Right atrium auricular region (tissue), 2 donors: ENCODE measurements at regions not wholly inside any gene's neighbourhood (a gene's known extent, or its start where the extent isn't known, plus 50 kb on each side); places are given as distances from the start of the nearest gene placed in this dataset.

Source experiments
- DNase-seq: peaks from one replicate; pipeline ENCODE4 v3.0.0-alpha.2; 2019; ENCODE audit warnings: low spot score
- H3K27ac ChIP-seq, 2 donors: fragments of 200-600 bp; sonication (generic); 1 replicate in 1 of 2; 2 replicates in 1 of 2; pipeline ENCODE4 v1.5.1; 2016 to 2019
- H3K27me3 ChIP-seq, 2 donors: fragments of 200-600 bp; sonication (generic); one replicate each; pipeline versions ENCODE4 v1.5.1 to v1.6.0; 2017 to 2019
- H3K36me3 ChIP-seq: fragments of 200-600 bp; sonication (generic); one replicate; pipeline ENCODE4 v1.5.1; 2016
- H3K4me1 ChIP-seq, 2 donors: fragments of 200-600 bp; sonication (generic); one replicate each; pipeline versions ENCODE4 v1.5.1 to v1.6.0; 2017 to 2019
- H3K4me3 ChIP-seq, 2 donors: fragments of 200-600 bp; sonication (generic); 1 replicate in 1 of 2; 2 replicates in 1 of 2; pipeline ENCODE4 v1.5.1; 2017 to 2019; ENCODE audit warnings: mild to moderate bottlenecking in 1 of 2, moderate library complexity in 1 of 2
- H3K9me3 ChIP-seq, 2 donors: fragments of 200-600 bp; sonication (generic); one replicate each; pipeline ENCODE4 v1.5.1; 2019
- TF ChIP-seq, protein P1 (sequence below), 2 donors: fragments of 200-600 bp; sonication (generic); IDR thresholded peaks; one replicate each; pipeline ENCODE4 v1.5.1; 2019; ENCODE audit warnings: antibody characterized with exemption in 2 of 2

DNA sequence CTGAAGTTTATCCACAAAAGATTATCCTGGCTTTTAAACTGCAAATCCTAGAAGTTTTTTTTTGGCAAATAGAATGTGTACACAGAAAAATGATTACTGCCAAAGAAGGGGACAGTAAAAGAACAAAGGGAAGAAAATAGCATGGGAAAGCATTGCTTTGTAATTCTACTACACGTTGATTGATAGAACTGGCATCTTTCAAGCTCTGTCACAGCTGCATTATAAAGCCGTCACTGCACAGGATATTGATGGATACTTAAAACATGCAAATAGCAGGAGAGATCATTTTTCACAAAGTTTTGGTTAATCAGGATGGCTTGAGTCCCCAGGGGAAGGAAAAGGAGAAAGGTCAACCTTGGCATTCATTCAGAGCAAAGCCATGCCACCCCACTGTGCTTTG, 183.7 kb upstream of the RRP15 start:
- H3K4me3 ChIP-seq, result no peak overlapping the region
- TF ChIP-seq, protein P1, sequence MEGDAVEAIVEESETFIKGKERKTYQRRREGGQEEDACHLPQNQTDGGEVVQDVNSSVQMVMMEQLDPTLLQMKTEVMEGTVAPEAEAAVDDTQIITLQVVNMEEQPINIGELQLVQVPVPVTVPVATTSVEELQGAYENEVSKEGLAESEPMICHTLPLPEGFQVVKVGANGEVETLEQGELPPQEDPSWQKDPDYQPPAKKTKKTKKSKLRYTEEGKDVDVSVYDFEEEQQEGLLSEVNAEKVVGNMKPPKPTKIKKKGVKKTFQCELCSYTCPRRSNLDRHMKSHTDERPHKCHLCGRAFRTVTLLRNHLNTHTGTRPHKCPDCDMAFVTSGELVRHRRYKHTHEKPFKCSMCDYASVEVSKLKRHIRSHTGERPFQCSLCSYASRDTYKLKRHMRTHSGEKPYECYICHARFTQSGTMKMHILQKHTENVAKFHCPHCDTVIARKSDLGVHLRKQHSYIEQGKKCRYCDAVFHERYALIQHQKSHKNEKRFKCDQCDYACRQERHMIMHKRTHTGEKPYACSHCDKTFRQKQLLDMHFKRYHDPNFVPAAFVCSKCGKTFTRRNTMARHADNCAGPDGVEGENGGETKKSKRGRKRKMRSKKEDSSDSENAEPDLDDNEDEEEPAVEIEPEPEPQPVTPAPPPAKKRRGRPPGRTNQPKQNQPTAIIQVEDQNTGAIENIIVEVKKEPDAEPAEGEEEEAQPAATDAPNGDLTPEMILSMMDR (IDR thresholded peaks at IDR 0.05), result no peak
- no peak overlapping the region for H3K27ac ChIP-seq
- H3K9me3 ChIP-seq, result peaks cover 0 to 21% of the 10 kb centered on the region in 2 donors
- no peaks in the 10 kb centered on the region for H3K4me1 ChIP-seq
- H3K27me3 ChIP-seq, result no peaks in the 10 kb centered on the region
- no peaks in the 10 kb centered on the region for H3K36me3 ChIP-seq
- no peak for DNase-seq

DNA sequence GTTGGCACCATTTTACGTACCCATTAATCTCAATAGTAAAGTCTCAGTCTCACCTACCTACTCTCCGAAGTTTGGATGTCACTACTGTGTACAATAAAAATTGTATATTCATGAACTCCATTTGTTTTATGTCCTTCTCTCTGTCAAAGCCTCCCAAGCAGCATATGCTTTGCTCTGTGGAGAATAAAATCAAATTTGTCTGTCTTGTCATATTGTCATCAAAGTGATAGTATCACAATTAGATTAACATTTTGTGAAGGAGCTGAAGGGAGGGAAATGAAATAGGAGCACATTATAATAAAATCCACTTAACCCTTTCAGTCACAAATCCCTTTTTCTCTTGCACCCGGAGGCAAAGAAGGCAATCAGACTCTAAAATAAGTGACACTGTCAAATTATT, 177.1 kb upstream of the RRP15 start:
- no peak overlapping the region for H3K27ac ChIP-seq
- no peaks in the 10 kb centered on the region for H3K36me3 ChIP-seq
- TF ChIP-seq, protein P1 (IDR thresholded peaks at IDR 0.05), result no peak
- H3K4me1 ChIP-seq, result no peaks in the 10 kb centered on the region
- DNase-seq, result no peak
- H3K4me3 ChIP-seq, result no peak overlapping the region
- no peaks in the 10 kb centered on the region for H3K27me3 ChIP-seq
- no peaks in the 10 kb centered on the region for H3K9me3 ChIP-seq

DNA sequence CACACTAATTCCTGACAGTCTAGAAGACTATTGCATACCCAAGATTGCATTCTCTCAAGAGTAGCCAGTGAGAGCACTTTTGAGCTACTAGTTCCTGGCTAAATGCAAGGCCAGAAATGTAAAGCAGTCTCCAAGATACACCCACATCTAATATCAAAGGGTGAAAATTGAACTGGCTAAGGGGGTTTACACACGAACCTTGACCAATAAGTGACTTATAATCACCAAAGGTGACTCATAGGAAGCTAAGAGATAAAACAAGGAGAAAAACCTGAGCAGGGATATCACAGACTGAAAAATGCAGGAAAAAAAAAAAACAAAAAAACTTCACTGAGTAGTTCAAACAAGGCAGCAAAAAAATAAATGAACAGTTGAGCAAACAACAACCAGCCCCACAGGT, 172.2 kb upstream of the RRP15 start:
- no peaks in the 10 kb centered on the region for H3K4me1 ChIP-seq
- no peak overlapping the region for H3K27ac ChIP-seq
- no peaks in the 10 kb centered on the region for H3K27me3 ChIP-seq
- no peak for DNase-seq
- H3K36me3 ChIP-seq, result no peaks in the 10 kb centered on the region
- no peak overlapping the region for H3K4me3 ChIP-seq
- TF ChIP-seq, protein P1 (IDR thresholded peaks at IDR 0.05), result no peak
- peaks cover 0 to 16% of the 10 kb centered on the region in 2 donors for H3K9me3 ChIP-seq

DNA sequence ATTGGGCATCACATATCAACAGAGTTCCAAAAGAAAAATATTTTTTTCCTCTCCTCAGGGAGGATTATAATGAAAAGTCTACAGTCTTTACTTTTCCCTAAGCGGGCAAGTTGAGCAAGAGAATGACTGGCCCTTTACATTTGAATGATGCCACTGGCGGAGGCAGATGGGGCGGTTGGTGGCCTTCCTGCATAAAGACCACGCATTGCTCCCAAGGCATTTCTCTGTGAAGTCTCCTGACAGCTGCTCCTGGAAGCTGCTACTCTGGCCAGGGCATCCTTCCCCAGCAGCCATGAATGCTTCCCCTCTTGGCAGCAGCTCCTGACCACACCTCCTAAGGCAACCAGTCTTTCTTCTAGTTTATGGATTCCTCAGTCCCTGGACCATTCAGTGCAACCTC, 161.1 kb upstream of the RRP15 start:
- no peaks in the 10 kb centered on the region for H3K9me3 ChIP-seq
- H3K27ac ChIP-seq, result no peak overlapping the region
- H3K36me3 ChIP-seq, result no peaks in the 10 kb centered on the region
- H3K27me3 ChIP-seq, result no peaks in the 10 kb centered on the region
- H3K4me1 ChIP-seq, result no peaks in the 10 kb centered on the region
- TF ChIP-seq, protein P1 (IDR thresholded peaks at IDR 0.05), result no peak
- H3K4me3 ChIP-seq, result no peak overlapping the region
- DNase-seq, result no peak

DNA sequence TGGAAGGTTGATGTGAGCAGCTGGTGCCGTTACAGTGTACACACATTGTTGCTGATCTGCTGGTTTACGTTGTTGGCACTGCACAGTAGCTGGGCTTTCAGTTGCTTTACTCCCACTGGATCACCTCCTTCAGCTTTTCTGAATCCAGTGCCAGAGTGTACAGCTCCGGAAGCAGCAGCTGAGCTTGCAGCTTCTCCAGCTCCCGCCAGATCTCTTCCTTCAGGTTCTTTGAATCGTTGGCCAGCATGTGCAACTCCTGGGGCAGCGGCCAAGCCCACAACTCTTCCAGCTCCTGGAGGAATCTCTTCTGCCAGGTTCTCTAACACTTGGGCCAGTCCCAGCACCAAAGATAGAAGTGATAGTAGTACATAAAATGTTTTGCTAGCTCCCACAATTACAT, 149.7 kb upstream of the RRP15 start:
- peaks cover 0 to 5% of the 10 kb centered on the region in 2 donors for H3K9me3 ChIP-seq
- DNase-seq, result no peak
- H3K27ac ChIP-seq, result no peak overlapping the region
- H3K4me1 ChIP-seq, result no peaks in the 10 kb centered on the region
- no peaks in the 10 kb centered on the region for H3K36me3 ChIP-seq
- H3K4me3 ChIP-seq, result no peak overlapping the region
- TF ChIP-seq, protein P1 (IDR thresholded peaks at IDR 0.05), result no peak
- H3K27me3 ChIP-seq, result no peaks in the 10 kb centered on the region

DNA sequence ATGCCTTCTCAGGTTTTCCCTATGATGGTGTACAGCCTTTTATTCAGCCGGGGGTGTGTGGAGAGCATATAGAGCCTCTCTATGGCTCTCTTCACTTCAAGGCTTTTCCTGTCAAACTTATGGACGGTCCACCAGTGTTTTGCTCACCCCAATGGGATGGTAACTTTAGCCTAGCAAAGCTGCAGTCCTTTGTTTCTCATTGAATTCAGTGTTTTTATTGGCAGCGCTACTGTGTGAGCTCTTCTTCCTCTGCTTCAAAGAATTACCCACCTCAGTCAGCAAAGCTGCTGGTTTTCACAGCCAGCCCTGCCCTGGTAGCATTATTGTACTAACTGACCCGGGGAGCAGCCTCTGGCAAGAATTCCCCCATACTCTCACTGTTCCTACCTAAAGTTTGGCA, 145.3 kb upstream of the RRP15 start:
- TF ChIP-seq, protein P1 (IDR thresholded peaks at IDR 0.05), result no peak
- no peak overlapping the region for H3K4me3 ChIP-seq
- H3K9me3 ChIP-seq, result no peaks in the 10 kb centered on the region
- no peak for DNase-seq
- H3K27me3 ChIP-seq, result no peaks in the 10 kb centered on the region
- H3K4me1 ChIP-seq, result no peaks in the 10 kb centered on the region
- H3K27ac ChIP-seq, result no peak overlapping the region
- H3K36me3 ChIP-seq, result no peaks in the 10 kb centered on the region
